Endothelial cell of umbilical vein (primary cell): ENCODE measurements at regions not wholly inside any gene's neighbourhood (a gene's known extent, or its start where the extent isn't known, plus 50 kb on each side); places are given as distances from the start of the nearest gene placed in this dataset.
"Not testable (repeated sequence)": the region's sequence is repeated elsewhere in the genome, so short reads cannot be mapped to it uniquely, and the experiment has no call there.

ENCODE experiments used
- EZH2 ChIP-seq: IDR thresholded peaks from 2 replicates; pipeline ENCODE4 v1.6.1; 2012; ENCODE audit warnings: borderline replicate concordance, low read depth, mild to moderate bottlenecking, moderate library complexity, low read length, inconsistent platforms; ENCODE audit not compliant: severe bottlenecking
- JUN ChIP-seq: IDR thresholded peaks from 2 replicates; pipeline ENCODE4 v1.6.1; 2011; ENCODE audit warnings: borderline replicate concordance, low read depth; ENCODE audit not compliant: insufficient read length, insufficient read depth
- POLR2A ChIP-seq: IDR thresholded peaks from 2 replicates; pipeline ENCODE4 v1.6.1; 2012; ENCODE audit warnings: low read depth, mild to moderate bottlenecking, control low read depth, low read length
- POLR2AphosphoS5 ChIP-seq: IDR thresholded peaks from 2 replicates; pipeline ENCODE4 v1.6.1; 2012; ENCODE audit warnings: low read depth, mild to moderate bottlenecking, control low read depth, low read length, moderate library complexity; ENCODE audit not compliant: insufficient read depth
- TF ChIP-seq, protein P1 (sequence below), 2 donors: IDR thresholded peaks; 1 replicate in 1 of 2; 2 replicates in 1 of 2; pipeline ENCODE4 v1.5.1; 2011; ENCODE audit warnings: low read length in 2 of 2, mild to moderate bottlenecking in 2 of 2, moderate library complexity in 2 of 2, control low read depth in 1 of 2, inconsistent platforms in 1 of 2, low read depth in 1 of 2; ENCODE audit not compliant: insufficient read depth in 1 of 2; ENCODE audit errors: extremely low read depth in 1 of 2
- TF ChIP-seq, protein P2 (sequence below): IDR thresholded peaks from 2 replicates; pipeline ENCODE4 v1.6.1; 2011; ENCODE audit not compliant: insufficient read depth, insufficient read length

DNA sequence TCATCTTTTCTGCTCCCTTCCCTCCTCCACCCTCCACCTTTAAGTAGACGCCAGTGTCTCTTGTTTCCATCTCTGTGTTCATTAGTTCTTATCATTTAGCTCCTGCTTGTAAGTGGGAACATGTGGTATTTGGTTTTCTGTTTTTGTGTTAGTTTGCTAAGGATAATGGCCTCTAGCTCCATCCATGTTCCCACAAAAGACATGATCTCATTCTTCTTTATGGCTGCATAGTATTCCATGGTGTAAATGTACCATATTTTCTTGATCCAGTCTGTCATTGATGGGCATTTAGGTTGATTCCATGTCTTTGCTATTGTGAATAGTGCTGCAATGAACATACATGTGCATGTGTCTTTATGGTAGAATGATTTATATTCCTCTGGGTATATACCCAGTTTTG is 236.5 kb downstream of the SOCS6 start:
- TF ChIP-seq, protein P1, sequence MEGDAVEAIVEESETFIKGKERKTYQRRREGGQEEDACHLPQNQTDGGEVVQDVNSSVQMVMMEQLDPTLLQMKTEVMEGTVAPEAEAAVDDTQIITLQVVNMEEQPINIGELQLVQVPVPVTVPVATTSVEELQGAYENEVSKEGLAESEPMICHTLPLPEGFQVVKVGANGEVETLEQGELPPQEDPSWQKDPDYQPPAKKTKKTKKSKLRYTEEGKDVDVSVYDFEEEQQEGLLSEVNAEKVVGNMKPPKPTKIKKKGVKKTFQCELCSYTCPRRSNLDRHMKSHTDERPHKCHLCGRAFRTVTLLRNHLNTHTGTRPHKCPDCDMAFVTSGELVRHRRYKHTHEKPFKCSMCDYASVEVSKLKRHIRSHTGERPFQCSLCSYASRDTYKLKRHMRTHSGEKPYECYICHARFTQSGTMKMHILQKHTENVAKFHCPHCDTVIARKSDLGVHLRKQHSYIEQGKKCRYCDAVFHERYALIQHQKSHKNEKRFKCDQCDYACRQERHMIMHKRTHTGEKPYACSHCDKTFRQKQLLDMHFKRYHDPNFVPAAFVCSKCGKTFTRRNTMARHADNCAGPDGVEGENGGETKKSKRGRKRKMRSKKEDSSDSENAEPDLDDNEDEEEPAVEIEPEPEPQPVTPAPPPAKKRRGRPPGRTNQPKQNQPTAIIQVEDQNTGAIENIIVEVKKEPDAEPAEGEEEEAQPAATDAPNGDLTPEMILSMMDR (IDR thresholded peaks at IDR 0.05; ENCODE audit: extremely low read depth in 1 of 2, insufficient read depth in 1 of 2, low read depth in 1 of 2, low read length in 2 of 2), result not testable (repeated sequence)
- not testable (repeated sequence) for TF ChIP-seq EZH2, POLR2AphosphoS5, POLR2A, JUN
- TF ChIP-seq, protein P2, sequence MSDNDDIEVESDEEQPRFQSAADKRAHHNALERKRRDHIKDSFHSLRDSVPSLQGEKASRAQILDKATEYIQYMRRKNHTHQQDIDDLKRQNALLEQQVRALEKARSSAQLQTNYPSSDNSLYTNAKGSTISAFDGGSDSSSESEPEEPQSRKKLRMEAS, result not testable (repeated sequence)
